H1 (cell line): ENCODE measurements at regions not wholly inside any gene's neighbourhood (a gene's known extent, or its start where the extent isn't known, plus 50 kb on each side); places are given as distances from the start of the nearest gene placed in this dataset.

Source experiments
- NANOG ChIP-seq: IDR thresholded peaks from 2 replicates; pipeline ENCODE4 v1.6.1; 2011; ENCODE audit warnings: low read length, low read depth, mild to moderate bottlenecking, inconsistent platforms; ENCODE audit not compliant: insufficient read depth, poor library complexity, severe bottlenecking
- SP2 ChIP-seq: IDR thresholded peaks from 2 replicates; pipeline ENCODE4 v1.6.1; 2012; ENCODE audit warnings: mild to moderate bottlenecking, low read length, inconsistent platforms

- TF ChIP-seq NANOG (no peak), SP2 (no peak)
Observed at GRCh38 chr22:33163815-33164214, 105.6 kb upstream of the SYN3 start (continued).
